DND-41 (cell line): ENCODE measurements at regions not wholly inside any gene's neighbourhood (a gene's known extent, or its start where the extent isn't known, plus 50 kb on each side); places are given as distances from the start of the nearest gene placed in this dataset.

ENCODE experiments used
- EZH2 ChIP-seq: IDR thresholded peaks from 3 replicates; pipeline ENCODE4 v1.6.1; 2012; ENCODE audit warnings: borderline replicate concordance, low read depth, mild to moderate bottlenecking, moderate library complexity, low read length, inconsistent platforms; ENCODE audit not compliant: severe bottlenecking
- TF ChIP-seq, protein P1 (sequence below): IDR thresholded peaks from 2 replicates; pipeline ENCODE4 v1.5.1; 2012; ENCODE audit warnings: borderline replicate concordance, low read length, moderate library complexity, mild to moderate bottlenecking; ENCODE audit not compliant: poor library complexity, severe bottlenecking; ENCODE audit errors: extremely low read depth

DNA sequence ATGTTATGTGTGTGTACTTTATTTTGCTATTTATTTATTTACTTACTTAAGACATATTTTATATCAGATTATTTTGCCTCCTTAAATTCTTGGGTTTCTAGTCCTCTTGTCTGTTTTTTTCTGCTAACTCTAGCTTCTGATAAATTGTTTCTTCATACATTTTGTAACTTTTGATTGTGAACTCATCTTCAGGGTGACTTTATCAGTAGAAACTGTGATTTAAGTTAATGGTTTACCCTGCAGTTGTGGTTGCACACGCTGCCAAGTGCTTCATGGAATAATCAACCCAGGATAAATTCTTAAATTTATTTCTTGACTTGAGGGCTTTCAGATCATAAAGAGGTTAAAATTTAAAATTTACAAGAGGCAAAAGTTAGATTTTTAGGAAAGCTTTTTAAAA lies 173.3 kb downstream of the CENPW start:
- TF ChIP-seq, protein P1, sequence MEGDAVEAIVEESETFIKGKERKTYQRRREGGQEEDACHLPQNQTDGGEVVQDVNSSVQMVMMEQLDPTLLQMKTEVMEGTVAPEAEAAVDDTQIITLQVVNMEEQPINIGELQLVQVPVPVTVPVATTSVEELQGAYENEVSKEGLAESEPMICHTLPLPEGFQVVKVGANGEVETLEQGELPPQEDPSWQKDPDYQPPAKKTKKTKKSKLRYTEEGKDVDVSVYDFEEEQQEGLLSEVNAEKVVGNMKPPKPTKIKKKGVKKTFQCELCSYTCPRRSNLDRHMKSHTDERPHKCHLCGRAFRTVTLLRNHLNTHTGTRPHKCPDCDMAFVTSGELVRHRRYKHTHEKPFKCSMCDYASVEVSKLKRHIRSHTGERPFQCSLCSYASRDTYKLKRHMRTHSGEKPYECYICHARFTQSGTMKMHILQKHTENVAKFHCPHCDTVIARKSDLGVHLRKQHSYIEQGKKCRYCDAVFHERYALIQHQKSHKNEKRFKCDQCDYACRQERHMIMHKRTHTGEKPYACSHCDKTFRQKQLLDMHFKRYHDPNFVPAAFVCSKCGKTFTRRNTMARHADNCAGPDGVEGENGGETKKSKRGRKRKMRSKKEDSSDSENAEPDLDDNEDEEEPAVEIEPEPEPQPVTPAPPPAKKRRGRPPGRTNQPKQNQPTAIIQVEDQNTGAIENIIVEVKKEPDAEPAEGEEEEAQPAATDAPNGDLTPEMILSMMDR, result no peak
- no peak for TF ChIP-seq EZH2
